Ishikawa (cell line): ENCODE measurements at regions not wholly inside any gene's neighbourhood (a gene's known extent, or its start where the extent isn't known, plus 50 kb on each side); places are given as distances from the start of the nearest gene placed in this dataset.

ENCODE experiments used
- TAF1 ChIP-seq: IDR thresholded peaks from 2 replicates; pipeline ENCODE4 v1.6.1; 2012; ENCODE audit warnings: low read depth, mild to moderate bottlenecking
- TCF12 ChIP-seq: IDR thresholded peaks from 2 replicates; pipeline ENCODE4 v1.6.1; 2012; ENCODE audit warnings: low read depth
- YY1 ChIP-seq: IDR thresholded peaks from 2 replicates; pipeline ENCODE4 v1.6.1; 2012; ENCODE audit warnings: low read depth
- TF ChIP-seq, protein P1 (sequence below): IDR thresholded peaks from 2 replicates; pipeline ENCODE4 v1.6.1; 2012; ENCODE audit warnings: low read depth, mild to moderate bottlenecking

- no peak for TF ChIP-seq TAF1
- no peak for TF ChIP-seq YY1
- TF ChIP-seq, protein P1, sequence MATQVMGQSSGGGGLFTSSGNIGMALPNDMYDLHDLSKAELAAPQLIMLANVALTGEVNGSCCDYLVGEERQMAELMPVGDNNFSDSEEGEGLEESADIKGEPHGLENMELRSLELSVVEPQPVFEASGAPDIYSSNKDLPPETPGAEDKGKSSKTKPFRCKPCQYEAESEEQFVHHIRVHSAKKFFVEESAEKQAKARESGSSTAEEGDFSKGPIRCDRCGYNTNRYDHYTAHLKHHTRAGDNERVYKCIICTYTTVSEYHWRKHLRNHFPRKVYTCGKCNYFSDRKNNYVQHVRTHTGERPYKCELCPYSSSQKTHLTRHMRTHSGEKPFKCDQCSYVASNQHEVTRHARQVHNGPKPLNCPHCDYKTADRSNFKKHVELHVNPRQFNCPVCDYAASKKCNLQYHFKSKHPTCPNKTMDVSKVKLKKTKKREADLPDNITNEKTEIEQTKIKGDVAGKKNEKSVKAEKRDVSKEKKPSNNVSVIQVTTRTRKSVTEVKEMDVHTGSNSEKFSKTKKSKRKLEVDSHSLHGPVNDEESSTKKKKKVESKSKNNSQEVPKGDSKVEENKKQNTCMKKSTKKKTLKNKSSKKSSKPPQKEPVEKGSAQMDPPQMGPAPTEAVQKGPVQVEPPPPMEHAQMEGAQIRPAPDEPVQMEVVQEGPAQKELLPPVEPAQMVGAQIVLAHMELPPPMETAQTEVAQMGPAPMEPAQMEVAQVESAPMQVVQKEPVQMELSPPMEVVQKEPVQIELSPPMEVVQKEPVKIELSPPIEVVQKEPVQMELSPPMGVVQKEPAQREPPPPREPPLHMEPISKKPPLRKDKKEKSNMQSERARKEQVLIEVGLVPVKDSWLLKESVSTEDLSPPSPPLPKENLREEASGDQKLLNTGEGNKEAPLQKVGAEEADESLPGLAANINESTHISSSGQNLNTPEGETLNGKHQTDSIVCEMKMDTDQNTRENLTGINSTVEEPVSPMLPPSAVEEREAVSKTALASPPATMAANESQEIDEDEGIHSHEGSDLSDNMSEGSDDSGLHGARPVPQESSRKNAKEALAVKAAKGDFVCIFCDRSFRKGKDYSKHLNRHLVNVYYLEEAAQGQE: no peak
- no peak for TF ChIP-seq TCF12
Observed at GRCh38 chr10:131038056-131038455, 273.5 kb downstream of the TCERG1L start.
